ENCODE measurements at regions not wholly inside any gene's neighbourhood (a gene's known extent, or its start where the extent isn't known, plus 50 kb on each side); places are given as distances from the start of the nearest gene placed in this dataset.

- DNase-seq: no peak
- no peak overlapping the region for H3K9ac ChIP-seq
- H3K27me3 ChIP-seq (replicated peaks; ENCODE audit: insufficient read depth): no peaks in the 10 kb centered on the region
- no peak overlapping the region for H3K4me3 ChIP-seq
- no peaks in the 10 kb centered on the region for H3K79me2 ChIP-seq (ENCODE audit: insufficient read depth)
- H3F3A ChIP-seq (ENCODE audit: insufficient read depth): no peaks in the 10 kb centered on the region
- no peaks in the 10 kb centered on the region for H3K36me3 ChIP-seq (ENCODE audit: low read depth)
- 17 to 20% methylated on average over 5 of the region's 5 CpGs for WGBS, 2 experiments (ENCODE audit: low coverage in 1 of 2, low lambda C conversion rate in 2 of 2, missing lambda C conversion rate in 2 of 2)
- no peaks in the 10 kb centered on the region for H3K9me2 ChIP-seq (ENCODE audit: insufficient read depth)
- H3K27ac ChIP-seq: no peak overlapping the region
- H3K4me1 ChIP-seq (ENCODE audit: insufficient read depth): no peaks in the 10 kb centered on the region
- no peak for TF ChIP-seq EZH2 (IDR thresholded peaks at IDR 0.05; ENCODE audit: insufficient read depth, poor library complexity, severe bottlenecking)
- TF ChIP-seq EZH2phosphoT487 (IDR thresholded peaks at IDR 0.05; ENCODE audit: insufficient read depth, low read depth): no peak
- in situ Hi-C loops (cut with MboI): no loop called here
- no peaks in the 10 kb centered on the region for H4K20me1 ChIP-seq (ENCODE audit: insufficient read depth)
- no peaks in the 10 kb centered on the region for H3K9me3 ChIP-seq (ENCODE audit: low read depth)
- H2AFZ ChIP-seq: no peak overlapping the region
- H3K4me2 ChIP-seq (ENCODE audit: unreplicated experiment): no peak overlapping the region
These were observed 161.4 kb downstream of the ICE1 start for GRCh38 chr5:5583832-5584231.

- 21 to 22% methylated on average over 5 of the region's 5 CpGs for WGBS, 2 experiments (ENCODE audit: low coverage in 1 of 2, low lambda C conversion rate in 2 of 2, missing lambda C conversion rate in 2 of 2)
- Histone ChIP-seq H3K9me2 (ENCODE audit: insufficient read depth) (no peaks in the 10 kb centered on the region), H3F3A (ENCODE audit: insufficient read depth) (no peaks in the 10 kb centered on the region), H3K9ac (no peak overlapping the region), H3K4me2 (ENCODE audit: unreplicated experiment) (no peak overlapping the region), H3K4me3 (no peak overlapping the region), H2AFZ (no peak overlapping the region), H3K36me3 (ENCODE audit: low read depth) (no peaks in the 10 kb centered on the region), H3K4me1 (ENCODE audit: insufficient read depth) (no peaks in the 10 kb centered on the region), H3K9me3 (ENCODE audit: low read depth) (no peaks in the 10 kb centered on the region), H3K27me3 (replicated peaks; ENCODE audit: insufficient read depth) (no peaks in the 10 kb centered on the region), H3K79me2 (ENCODE audit: insufficient read depth) (no peaks in the 10 kb centered on the region), H4K20me1 (ENCODE audit: insufficient read depth) (no peaks in the 10 kb centered on the region), H3K27ac (no peak overlapping the region)
- no peak for DNase-seq
- in situ Hi-C loops (cut with MboI): no loop called here
- TF ChIP-seq EZH2 (IDR thresholded peaks at IDR 0.05; ENCODE audit: insufficient read depth, poor library complexity, severe bottlenecking): no peak
- TF ChIP-seq EZH2phosphoT487 (IDR thresholded peaks at IDR 0.05; ENCODE audit: insufficient read depth, low read depth): no peak
These were observed 160.7 kb downstream of the ICE1 start for GRCh38 chr5:5583023-5583765.

GRCh38 chr5:5581080-5581479 is 158.6 kb downstream of the ICE1 start:
- Histone ChIP-seq H3K4me1 (ENCODE audit: insufficient read depth) (no peaks in the 10 kb centered on the region), H3K27me3 (replicated peaks; ENCODE audit: insufficient read depth) (no peaks in the 10 kb centered on the region), H3K27ac (no peak overlapping the region), H3K4me3 (no peak overlapping the region), H3K9me2 (ENCODE audit: insufficient read depth) (no peaks in the 10 kb centered on the region), H3K36me3 (ENCODE audit: low read depth) (no peaks in the 10 kb centered on the region), H2AFZ (no peak overlapping the region), H3K9me3 (ENCODE audit: low read depth) (no peaks in the 10 kb centered on the region), H3F3A (ENCODE audit: insufficient read depth) (no peaks in the 10 kb centered on the region), H3K9ac (no peak overlapping the region), H3K4me2 (ENCODE audit: unreplicated experiment) (no peak overlapping the region), H4K20me1 (ENCODE audit: insufficient read depth) (no peaks in the 10 kb centered on the region), H3K79me2 (ENCODE audit: insufficient read depth) (no peaks in the 10 kb centered on the region)
- in situ Hi-C loops (cut with MboI): no loop called here
- no peak for DNase-seq
- 14 to 15% methylated on average over 3 of the region's 3 CpGs for WGBS, 2 experiments (ENCODE audit: low coverage in 1 of 2, low lambda C conversion rate in 2 of 2, missing lambda C conversion rate in 2 of 2)
- TF ChIP-seq EZH2 (IDR thresholded peaks at IDR 0.05; ENCODE audit: insufficient read depth, poor library complexity, severe bottlenecking): no peak
- no peak for TF ChIP-seq EZH2phosphoT487 (IDR thresholded peaks at IDR 0.05; ENCODE audit: insufficient read depth, low read depth)

GRCh38 chr5:5576744-5577143 is 154.3 kb downstream of the ICE1 start:
- Histone ChIP-seq H3K79me2 (ENCODE audit: insufficient read depth) (no peaks in the 10 kb centered on the region), H3K27me3 (replicated peaks; ENCODE audit: insufficient read depth) (no peaks in the 10 kb centered on the region), H3K4me3 (no peak overlapping the region), H3K27ac (no peak overlapping the region), H3K4me1 (ENCODE audit: insufficient read depth) (no peaks in the 10 kb centered on the region), H3K4me2 (ENCODE audit: unreplicated experiment) (no peak overlapping the region), H3F3A (ENCODE audit: insufficient read depth) (no peaks in the 10 kb centered on the region), H2AFZ (no peak overlapping the region), H4K20me1 (ENCODE audit: insufficient read depth) (no peaks in the 10 kb centered on the region), H3K9me2 (ENCODE audit: insufficient read depth) (no peaks in the 10 kb centered on the region), H3K36me3 (ENCODE audit: low read depth) (no peaks in the 10 kb centered on the region), H3K9me3 (ENCODE audit: low read depth) (no peaks in the 10 kb centered on the region), H3K9ac (no peak overlapping the region)
- TF ChIP-seq EZH2 (IDR thresholded peaks at IDR 0.05; ENCODE audit: insufficient read depth, poor library complexity, severe bottlenecking) (no peak), EZH2phosphoT487 (IDR thresholded peaks at IDR 0.05; ENCODE audit: insufficient read depth, low read depth) (no peak)
- no peak for DNase-seq
- WGBS, 2 experiments (ENCODE audit: low coverage in 1 of 2, low lambda C conversion rate in 2 of 2, missing lambda C conversion rate in 2 of 2): 33 to 36% methylated on average over 6 of the region's 6 CpGs
- in situ Hi-C loops (cut with MboI): no loop called here

Measured in GM23248 (cell line).